HG02938 (cell line): ENCODE measurements at regions not wholly inside any gene's neighbourhood (a gene's known extent, or its start where the extent isn't known, plus 50 kb on each side); places are given as distances from the start of the nearest gene placed in this dataset.
"Not testable (repeated sequence)": the region's sequence is repeated elsewhere in the genome, so short reads cannot be mapped to it uniquely, and the experiment has no call there.

Experiments used
- ATAC-seq: cut with Tn5 transposase; IDR thresholded peaks from one replicate; pipeline ENCODE4 v1.9.1; 2021; ENCODE audit warnings: mild to moderate bottlenecking, moderate library complexity; ENCODE audit not compliant: unreplicated experiment

DNA sequence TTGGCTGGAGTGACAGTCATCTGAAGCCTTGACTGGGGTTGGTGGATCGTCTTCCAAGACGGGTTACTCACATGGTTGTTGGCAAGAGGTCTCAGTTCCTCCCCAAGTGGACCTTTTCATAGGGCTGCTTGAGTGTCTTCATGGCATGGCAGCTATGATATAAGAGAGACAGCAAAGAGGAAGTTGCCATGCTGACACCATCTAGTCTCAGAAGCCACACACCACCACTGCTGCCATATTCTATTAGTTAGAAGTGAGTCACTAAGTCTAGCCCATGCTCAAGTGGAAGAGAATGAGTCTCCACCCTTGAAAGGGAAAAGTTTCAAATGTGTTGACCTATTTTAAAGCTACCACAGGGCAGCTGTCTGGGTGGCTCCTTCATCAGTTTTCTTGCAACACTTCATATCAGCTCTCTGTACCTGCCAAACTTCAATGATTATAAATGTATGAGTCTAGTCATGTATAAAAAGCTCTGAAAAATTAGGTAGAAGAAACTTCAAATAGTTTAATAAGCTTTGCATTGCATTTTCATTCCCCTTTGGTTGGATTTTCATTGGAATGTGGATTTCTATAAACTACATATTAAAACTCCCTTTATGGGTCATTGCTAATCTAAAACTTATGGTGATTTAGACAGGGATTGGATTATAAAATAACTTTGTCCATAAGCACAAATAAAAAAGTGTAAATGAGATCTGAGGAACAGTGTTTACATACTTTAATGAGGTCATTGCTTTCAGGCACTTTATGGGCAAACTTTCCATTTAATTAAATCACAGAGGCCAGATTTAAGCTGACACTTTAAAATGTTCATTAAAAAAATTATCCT is 68.0 kb upstream of the ATXN3L start:
- no peak for ATAC-seq

- no peak for ATAC-seq
Measured at GRCh38 chrX:13386636-13387035, 66.8 kb upstream of the ATXN3L start.

GRCh38 chrX:13386092-13386491 is 66.2 kb upstream of the ATXN3L start:
- no peak for ATAC-seq

GRCh38 chrX:13383907-13384306 is 64.1 kb upstream of the ATXN3L start:
- ATAC-seq = no peak

- ATAC-seq = no peak
Measured at GRCh38 chrX:13381514-13381913, 61.7 kb upstream of the ATXN3L start.

DNA sequence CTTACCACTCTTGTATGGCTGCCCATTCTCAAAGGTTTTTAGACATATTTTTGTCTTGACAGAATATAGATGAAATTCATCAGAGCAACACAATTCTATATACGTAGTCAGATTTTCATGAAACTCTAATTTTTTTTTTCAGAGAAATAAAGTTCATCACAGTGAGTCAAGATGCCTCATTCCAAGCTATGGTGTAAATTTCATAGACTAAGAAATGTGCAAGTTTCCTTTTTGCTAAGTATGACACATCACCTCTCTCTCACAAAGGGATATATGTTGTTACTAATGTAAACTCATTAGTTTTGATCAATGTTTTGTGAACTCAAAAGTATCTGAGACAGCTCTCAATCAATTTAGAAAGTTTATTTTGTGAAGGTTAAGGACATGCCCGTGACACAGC is 60.4 kb upstream of the ATXN3L start:
- no peak for ATAC-seq

GRCh38 chrX:13378562-13379518 is 59.0 kb upstream of the ATXN3L start:
- not testable (repeated sequence) for ATAC-seq

DNA sequence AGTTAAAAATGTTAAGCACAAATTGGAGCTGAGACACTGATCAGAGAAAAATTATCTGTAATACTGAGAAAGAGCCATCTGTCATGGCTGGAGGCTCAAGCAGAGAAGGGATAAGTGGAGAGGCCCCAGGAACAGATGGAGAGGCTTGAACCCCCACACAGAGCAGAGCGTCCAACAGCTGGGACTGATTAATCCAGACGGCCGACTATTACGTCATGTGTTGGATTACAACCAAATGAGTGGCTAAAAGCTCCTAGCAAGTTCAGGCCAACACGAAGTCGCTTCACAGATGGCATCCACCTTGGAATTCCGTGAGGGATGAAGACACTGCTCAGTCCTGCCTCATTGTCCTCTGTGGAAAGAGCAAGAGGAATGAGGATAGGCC is 57.7 kb upstream of the ATXN3L start:
- no peak for ATAC-seq

DNA sequence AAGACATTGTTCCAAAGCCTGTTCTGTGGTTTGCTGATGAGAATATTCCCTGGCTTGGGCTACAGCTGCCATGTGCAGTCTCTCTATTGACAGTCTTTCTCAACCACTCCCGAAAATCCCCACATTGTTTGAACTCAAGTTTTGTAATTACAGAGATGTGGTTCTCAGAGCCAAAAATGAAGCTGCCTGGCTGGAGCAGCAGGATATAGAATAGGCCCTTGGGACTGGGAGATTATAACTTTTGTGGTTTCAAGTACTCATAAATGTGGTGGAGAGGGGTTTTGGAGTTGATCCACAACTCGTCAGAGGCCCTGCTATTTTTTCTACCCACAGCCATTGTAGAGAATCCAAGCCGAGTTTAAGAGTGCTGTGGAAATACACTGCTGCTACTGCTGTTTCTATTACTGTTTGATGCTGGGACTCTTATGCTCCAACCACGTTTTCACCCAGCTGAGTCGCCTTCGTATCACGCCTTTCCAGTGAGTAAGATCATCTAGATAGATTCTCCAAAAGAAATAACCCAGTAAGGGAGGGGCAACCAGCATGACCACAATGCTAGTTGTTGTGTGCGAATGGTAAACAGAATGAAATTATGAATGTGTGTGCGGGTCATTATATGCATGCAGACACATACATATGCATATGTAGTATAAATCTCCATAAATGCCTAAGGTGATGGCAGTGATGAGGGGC is 57.1 kb upstream of the ATXN3L start:
- no peak for ATAC-seq

DNA sequence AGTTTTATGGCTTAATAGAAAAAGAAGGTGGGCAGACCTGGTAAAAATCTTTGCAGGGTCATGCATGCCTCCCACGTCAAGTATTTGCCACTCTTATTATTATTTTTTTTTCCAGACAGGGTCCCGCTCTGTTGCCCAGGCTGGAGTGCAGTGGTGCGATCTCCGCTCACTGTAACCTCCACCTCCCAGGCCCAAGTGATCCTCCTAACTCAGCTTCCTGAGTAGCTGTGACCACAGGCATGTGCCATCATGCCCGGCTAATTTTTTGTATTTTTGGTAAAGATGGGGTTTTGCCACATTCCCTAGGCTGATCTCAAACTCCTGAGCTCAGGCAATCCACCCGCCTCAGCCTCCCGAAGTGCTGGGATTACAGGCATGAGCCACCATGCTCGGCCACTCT is 55.7 kb upstream of the ATXN3L start:
- not testable (repeated sequence) for ATAC-seq

DNA sequence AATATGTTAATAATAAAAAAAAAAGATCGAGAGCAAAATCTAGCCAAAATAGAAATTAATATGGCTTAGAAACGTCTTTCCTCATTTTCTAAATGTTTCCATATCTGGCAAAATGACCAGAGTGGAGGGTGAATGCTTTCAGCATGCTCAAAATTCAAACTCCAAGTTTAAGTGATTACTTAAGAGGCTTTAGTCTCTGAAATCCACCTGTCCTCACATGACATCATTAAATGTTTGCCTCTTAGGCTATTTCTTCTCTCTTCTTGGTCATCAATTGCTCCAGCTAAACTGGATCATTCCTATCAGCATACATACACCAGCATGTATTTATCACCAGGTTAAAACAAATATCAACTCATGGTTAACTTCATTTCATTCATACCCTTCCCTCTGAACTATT is 54.5 kb upstream of the ATXN3L start:
- no peak for ATAC-seq

GRCh38 chrX:13373431-13374187 is 53.8 kb upstream of the ATXN3L start:
- no peak for ATAC-seq

DNA sequence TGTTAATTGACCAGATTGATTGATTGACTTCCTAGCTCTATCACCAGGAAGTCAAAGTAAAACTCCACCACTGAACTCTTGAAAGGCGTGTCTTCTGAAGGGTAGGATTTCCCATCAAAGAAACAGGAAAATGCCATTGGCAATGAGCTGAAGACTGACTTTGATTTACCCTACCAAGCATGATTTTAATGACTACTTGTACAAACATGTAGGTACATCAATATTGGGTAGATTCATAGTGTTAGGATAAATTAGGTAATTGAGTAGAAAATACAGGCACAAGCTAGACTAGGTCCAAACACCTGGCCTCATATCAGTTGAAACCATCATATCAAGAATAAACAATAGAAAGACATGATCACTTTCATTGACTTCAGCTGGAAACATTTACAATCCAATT is 53.2 kb upstream of the ATXN3L start:
- no peak for ATAC-seq

DNA sequence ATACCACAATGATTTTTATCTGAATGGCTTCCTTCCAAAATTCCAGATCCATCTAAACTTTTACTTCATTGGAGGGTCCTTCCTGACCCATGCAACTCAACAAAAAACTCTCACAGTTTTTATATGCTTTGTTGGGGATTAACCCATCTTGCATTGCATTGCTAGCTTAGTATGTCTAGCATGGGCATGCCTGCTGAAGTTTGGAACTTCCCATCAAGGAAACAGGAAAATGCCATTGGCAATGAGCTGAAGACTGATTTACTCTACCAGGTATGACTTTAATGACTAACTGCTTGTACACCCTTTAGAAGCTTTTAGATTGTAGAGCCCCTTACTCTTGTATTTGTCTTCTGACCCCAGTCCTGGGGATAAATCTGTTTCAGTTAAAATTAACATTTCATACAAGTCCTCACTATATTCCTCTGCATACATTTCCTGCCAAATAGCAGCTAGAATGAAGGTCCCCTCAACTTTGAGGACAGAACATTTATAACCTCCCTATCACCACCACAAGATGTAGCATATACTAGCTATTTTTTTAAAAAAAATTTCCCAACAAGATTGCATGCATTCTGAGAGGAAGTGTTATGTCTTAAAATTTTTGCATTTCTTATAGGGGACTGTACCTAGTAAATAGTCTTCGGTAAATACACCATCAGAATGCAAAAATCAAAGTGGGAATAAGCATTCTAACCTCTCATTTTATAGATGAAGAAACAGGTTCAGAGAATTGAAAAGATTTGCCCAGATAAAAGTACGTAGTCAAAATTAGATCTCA is 52.5 kb upstream of the ATXN3L start:
- no peak for ATAC-seq

- ATAC-seq = no peak
Measured at GRCh38 chrX:13371186-13371585, 51.3 kb upstream of the ATXN3L start.

GRCh38 chrX:13370713-13371112 is 50.9 kb upstream of the ATXN3L start:
- no peak for ATAC-seq
